Gastrocnemius medialis (tissue), 4 donors: ENCODE measurements at regions not wholly inside any gene's neighbourhood (a gene's known extent, or its start where the extent isn't known, plus 50 kb on each side); places are given as distances from the start of the nearest gene placed in this dataset.

Experiments used
- ATAC-seq, 2 donors: fragments of 150-250 bp; one replicate each; pipeline ENCODE4 v1.9.1; 2016
- DNase-seq, 2 donors: peaks; one replicate each; pipeline ENCODE4 v3.0.0-alpha.2; 2019
- H3K27ac ChIP-seq, 4 donors: fragments of 200-600 bp; sonication (generic); 1 replicate in 1 of 4; 2 replicates in 3 of 4; pipeline ENCODE4 v1.5.1; 2016 to 2018; ENCODE audit warnings: mild to moderate bottlenecking in 2 of 4, moderate library complexity in 1 of 4
- H3K27me3 ChIP-seq, 3 donors: fragments of 200-600 bp; sonication (generic) in 2 of 3; 1 replicate in 1 of 3; 2 replicates in 2 of 3; pipeline versions ENCODE4 v1.5.1 to v1.6.0; 2016 to 2019; ENCODE audit warnings: mild to moderate bottlenecking in 1 of 3, moderate library complexity in 1 of 3
- H3K36me3 ChIP-seq, 2 donors: fragments of 200-600 bp; sonication (generic) in 1 of 2; one replicate each; pipeline ENCODE4 v1.5.1; 2017 to 2018
- H3K4me1 ChIP-seq, 2 donors: fragments of 200-600 bp; sonication (generic) in 1 of 2; one replicate each; pipeline ENCODE4 v1.5.1; 2016 to 2017; ENCODE audit warnings: mild to moderate bottlenecking in 2 of 2
- H3K4me3 ChIP-seq, 4 donors: fragments of 200-600 bp; sonication (generic) in 3 of 4; 1 replicate in 1 of 4; 2 replicates in 3 of 4; pipeline ENCODE4 v1.5.1; 2016 to 2019; ENCODE audit warnings: mild to moderate bottlenecking in 2 of 4
- H3K9me3 ChIP-seq, 3 donors: fragments of 200-600 bp; sonication (generic) in 2 of 3; 1 replicate in 1 of 3; 2 replicates in 2 of 3; pipeline ENCODE4 v1.5.1; 2016 to 2019
- POLR2A ChIP-seq, 2 donors: fragments of 450-650 bp; IDR thresholded peaks; one replicate each; pipeline ENCODE4 v1.6.1; 2017; ENCODE audit warnings: antibody characterized with exemption in 2 of 2, mild to moderate bottlenecking in 2 of 2, moderate library complexity in 2 of 2
- in situ Hi-C, 4 donors: fragments of 200-750 bp; cut with MboI; loops; one replicate each; pipeline versions ENCODE4 v1.15.0 to v1.8.0; 2017; ENCODE audit warnings: low sequenced_read_pairs in 4 of 4
- intact Hi-C: fragments of 100-400 bp; cut with DNase I; formaldehyde crosslinking; loops from one replicate; pipeline ENCODE4 v1.15.1; 2023; ENCODE audit warnings: low total_unique reads
- TF ChIP-seq, protein P1 (sequence below), 5 experiments: fragments of 450-650 bp in 3 of 5; fragments of 200-600 bp in 2 of 5; sonication (generic) in 2 of 5; IDR thresholded peaks in 4 of 5; conservative IDR thresholded peaks in 1 of 5; 1 replicate in 4 of 5; 2 replicates in 1 of 5; pipeline ENCODE4 v1.5.1; 2016 to 2019; ENCODE audit warnings: antibody characterized with exemption in 5 of 5, mild to moderate bottlenecking in 3 of 5, moderate library complexity in 3 of 5

DNA sequence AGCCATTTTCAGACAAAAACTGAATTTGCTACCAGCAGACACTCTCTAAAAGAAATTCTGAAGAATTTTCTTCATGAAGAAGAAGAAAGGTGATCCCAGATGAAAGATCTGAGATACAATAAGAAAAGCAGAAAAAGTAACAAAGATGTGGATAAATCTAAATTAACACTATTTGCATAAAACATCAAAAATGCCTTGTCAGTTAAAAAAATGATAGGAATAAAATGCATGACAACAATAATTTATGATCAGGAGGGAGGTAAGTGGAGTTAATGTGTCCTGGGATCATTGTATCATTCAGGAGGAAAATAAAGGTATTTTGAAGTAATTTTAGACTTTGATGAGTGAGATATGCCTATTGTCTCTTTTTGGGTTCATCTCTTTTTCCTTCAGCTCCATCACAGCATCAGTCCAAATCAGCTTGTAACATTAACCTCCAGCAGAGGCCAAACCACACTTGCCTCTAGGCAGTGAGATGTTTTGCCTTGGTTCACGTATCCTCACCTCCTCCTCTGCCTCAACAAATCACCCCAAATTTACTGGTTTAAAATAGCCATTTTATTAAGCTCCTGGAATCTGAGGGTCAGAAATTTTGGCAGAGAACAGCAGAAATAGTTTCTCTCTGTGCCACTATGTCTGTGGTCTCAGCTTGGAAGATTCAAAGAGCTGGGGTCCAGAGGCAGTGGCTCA lies 76.9 kb upstream of the HIVEP3 start:
- no peak for DNase-seq
- no peak for ATAC-seq
- in situ Hi-C loops = no loop called here
- Histone ChIP-seq H3K4me1 (no peaks in the 10 kb centered on the region), H3K36me3 (no peaks in the 10 kb centered on the region), H3K4me3 (no peak overlapping the region), H3K27ac (no peak overlapping the region), H3K27me3 (no peaks in the 10 kb centered on the region), H3K9me3 (no peaks in the 10 kb centered on the region)
- TF ChIP-seq, protein P1, sequence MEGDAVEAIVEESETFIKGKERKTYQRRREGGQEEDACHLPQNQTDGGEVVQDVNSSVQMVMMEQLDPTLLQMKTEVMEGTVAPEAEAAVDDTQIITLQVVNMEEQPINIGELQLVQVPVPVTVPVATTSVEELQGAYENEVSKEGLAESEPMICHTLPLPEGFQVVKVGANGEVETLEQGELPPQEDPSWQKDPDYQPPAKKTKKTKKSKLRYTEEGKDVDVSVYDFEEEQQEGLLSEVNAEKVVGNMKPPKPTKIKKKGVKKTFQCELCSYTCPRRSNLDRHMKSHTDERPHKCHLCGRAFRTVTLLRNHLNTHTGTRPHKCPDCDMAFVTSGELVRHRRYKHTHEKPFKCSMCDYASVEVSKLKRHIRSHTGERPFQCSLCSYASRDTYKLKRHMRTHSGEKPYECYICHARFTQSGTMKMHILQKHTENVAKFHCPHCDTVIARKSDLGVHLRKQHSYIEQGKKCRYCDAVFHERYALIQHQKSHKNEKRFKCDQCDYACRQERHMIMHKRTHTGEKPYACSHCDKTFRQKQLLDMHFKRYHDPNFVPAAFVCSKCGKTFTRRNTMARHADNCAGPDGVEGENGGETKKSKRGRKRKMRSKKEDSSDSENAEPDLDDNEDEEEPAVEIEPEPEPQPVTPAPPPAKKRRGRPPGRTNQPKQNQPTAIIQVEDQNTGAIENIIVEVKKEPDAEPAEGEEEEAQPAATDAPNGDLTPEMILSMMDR (IDR thresholded peaks at IDR 0.05 in 4 of 5, conservative IDR thresholded peaks at IDR 0.05 in 1 of 5) = no peak
- intact Hi-C loops = no loop called here

DNA sequence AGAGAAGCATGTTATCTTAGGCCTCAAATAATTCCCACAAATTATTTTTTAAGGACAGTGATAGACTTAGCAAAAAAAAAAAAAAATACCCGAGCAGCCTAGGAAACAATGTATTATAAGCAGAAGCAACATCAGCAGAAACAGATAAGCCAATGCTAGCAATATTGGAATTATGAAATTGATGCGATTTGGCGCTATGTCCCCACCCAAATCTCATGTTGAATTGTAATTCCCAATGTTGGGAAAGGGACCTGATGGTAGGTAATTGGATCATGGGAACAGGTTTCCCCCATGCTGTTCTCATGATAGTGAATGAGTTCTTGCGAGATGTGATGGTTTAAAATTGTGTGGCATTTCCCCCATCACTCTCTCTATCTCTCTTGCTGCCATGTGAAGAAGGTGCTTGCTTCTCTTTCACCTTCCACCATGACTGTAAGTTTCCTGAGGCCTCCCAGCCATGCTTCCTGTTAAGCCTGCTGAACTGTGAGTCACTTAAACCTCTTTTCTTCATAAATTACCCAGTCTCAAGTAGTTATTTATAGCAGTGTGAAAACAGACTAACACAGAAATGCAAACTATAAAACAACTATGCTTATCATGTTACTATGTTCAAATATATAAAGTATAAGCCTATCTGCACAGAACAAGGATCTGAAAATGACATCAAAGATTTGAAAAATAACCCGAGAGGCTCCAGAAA lies 75.6 kb upstream of the HIVEP3 start:
- DNase-seq (no peak), ATAC-seq (no peak)
- in situ Hi-C loops = no loop called here
- no peaks in the 10 kb centered on the region for H3K9me3 ChIP-seq
- no peak overlapping the region for H3K4me3 ChIP-seq
- no peaks in the 10 kb centered on the region for H3K36me3 ChIP-seq
- no peaks in the 10 kb centered on the region for H3K27me3 ChIP-seq
- no peaks in the 10 kb centered on the region for H3K4me1 ChIP-seq
- H3K27ac ChIP-seq = no peak overlapping the region
- TF ChIP-seq POLR2A (IDR thresholded peaks at IDR 0.05) = no peak
- TF ChIP-seq, protein P1 (IDR thresholded peaks at IDR 0.05 in 4 of 5, conservative IDR thresholded peaks at IDR 0.05 in 1 of 5) = no peak
- intact Hi-C loops = no loop called here

DNA sequence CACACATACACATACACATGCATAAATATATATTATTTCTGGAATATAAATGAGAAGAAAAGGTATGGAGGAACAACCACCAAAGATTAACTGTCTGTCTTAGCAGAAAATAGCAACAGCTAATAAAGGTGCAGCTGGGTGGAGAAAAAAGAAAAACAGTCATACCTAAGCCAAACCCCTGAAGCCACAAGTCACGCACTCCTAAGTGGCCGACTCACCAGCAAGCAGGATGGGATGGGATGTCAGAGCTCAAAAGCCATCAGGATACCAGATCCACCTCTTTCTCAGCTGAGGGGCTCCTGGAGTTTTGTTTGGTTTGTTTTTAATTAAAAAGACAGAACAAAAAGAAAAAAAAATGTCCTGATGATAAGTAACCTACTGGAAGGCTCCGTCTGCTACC lies 64.7 kb upstream of the HIVEP3 start:
- no peaks in the 10 kb centered on the region for H3K27me3 ChIP-seq
- TF ChIP-seq POLR2A (IDR thresholded peaks at IDR 0.05) = no peak
- TF ChIP-seq, protein P1 (IDR thresholded peaks at IDR 0.05 in 4 of 5, conservative IDR thresholded peaks at IDR 0.05 in 1 of 5) = no peak
- H3K9me3 ChIP-seq = no peaks in the 10 kb centered on the region
- intact Hi-C loops (no loop called here), in situ Hi-C loops (no loop called here)
- H3K36me3 ChIP-seq = no peaks in the 10 kb centered on the region
- no peak for ATAC-seq
- no peak overlapping the region for H3K27ac ChIP-seq
- no peaks in the 10 kb centered on the region for H3K4me1 ChIP-seq
- H3K4me3 ChIP-seq = no peak overlapping the region
- DNase-seq = no peak

DNA sequence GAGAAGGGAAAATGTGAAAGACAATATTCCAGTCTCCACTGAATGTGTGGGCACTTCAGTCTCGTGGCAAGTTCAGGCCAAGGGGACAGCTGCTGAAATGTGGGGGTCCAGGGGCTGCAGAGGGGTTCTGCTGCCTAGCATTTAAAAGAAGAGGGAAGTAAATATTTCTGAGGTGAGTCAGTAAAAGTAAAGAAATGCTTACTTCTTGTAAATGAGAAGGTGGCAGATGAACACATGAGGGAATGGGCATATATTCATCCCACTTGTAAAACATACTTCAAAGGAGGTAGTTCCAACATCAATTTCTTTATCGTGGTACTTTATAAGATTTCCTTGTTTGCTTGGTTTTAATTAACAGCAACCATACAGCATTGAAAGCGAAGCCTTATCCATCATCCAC lies 63.1 kb upstream of the HIVEP3 start:
- Histone ChIP-seq H3K27me3 (no peaks in the 10 kb centered on the region), H3K27ac (no peak overlapping the region), H3K9me3 (no peaks in the 10 kb centered on the region), H3K4me1 (no peaks in the 10 kb centered on the region), H3K4me3 (no peak overlapping the region), H3K36me3 (no peaks in the 10 kb centered on the region)
- in situ Hi-C loops = no loop called here
- ATAC-seq (no peak), DNase-seq (no peak)
- TF ChIP-seq, protein P1 (IDR thresholded peaks at IDR 0.05 in 4 of 5, conservative IDR thresholded peaks at IDR 0.05 in 1 of 5) = no peak
- no peak for TF ChIP-seq POLR2A (IDR thresholded peaks at IDR 0.05)
- intact Hi-C loops = no loop called here
